OCI-LY3 (cell line): ENCODE measurements at regions not wholly inside any gene's neighbourhood (a gene's known extent, or its start where the extent isn't known, plus 50 kb on each side); places are given as distances from the start of the nearest gene placed in this dataset.

Experiments used
- EZH2phosphoT487 ChIP-seq: fragments of 200-600 bp; shearing (Covaris generic); IDR thresholded peaks from 2 replicates; pipeline ENCODE4 v1.6.1; 2018; ENCODE audit warnings: antibody characterized with exemption, mixed run types, low read depth
- TF ChIP-seq, protein P1 (sequence below): fragments of 200-600, 300-600 bp; sonication (generic); IDR thresholded peaks from 2 replicates; pipeline ENCODE4 v1.5.1; 2014; ENCODE audit warnings: antibody characterized with exemption, low read length, low read depth

DNA sequence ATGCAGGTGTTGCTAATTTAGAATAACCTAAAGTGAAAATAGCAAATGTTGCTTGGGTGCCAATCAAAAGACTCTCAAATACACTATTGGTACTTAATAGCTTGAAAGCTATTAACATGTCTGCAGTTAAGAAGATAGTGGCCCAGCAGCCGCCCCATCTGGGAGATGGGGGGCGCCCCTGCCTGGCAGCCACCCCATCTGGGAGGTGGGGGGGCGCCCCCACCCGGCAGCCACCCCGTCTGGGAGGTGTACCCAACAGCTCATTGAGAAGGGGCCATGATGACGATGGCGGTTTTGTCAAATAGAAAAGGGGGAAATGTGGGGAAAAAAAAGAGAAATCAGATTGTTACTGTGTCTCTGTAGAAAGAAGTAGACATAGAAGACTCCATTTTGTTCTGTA lies 923.1 kb upstream of the MDGA2 start:
- TF ChIP-seq, protein P1, sequence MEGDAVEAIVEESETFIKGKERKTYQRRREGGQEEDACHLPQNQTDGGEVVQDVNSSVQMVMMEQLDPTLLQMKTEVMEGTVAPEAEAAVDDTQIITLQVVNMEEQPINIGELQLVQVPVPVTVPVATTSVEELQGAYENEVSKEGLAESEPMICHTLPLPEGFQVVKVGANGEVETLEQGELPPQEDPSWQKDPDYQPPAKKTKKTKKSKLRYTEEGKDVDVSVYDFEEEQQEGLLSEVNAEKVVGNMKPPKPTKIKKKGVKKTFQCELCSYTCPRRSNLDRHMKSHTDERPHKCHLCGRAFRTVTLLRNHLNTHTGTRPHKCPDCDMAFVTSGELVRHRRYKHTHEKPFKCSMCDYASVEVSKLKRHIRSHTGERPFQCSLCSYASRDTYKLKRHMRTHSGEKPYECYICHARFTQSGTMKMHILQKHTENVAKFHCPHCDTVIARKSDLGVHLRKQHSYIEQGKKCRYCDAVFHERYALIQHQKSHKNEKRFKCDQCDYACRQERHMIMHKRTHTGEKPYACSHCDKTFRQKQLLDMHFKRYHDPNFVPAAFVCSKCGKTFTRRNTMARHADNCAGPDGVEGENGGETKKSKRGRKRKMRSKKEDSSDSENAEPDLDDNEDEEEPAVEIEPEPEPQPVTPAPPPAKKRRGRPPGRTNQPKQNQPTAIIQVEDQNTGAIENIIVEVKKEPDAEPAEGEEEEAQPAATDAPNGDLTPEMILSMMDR: no peak
- TF ChIP-seq EZH2phosphoT487: no peak
